ENCODE measurements at regions not wholly inside any gene's neighbourhood (a gene's known extent, or its start where the extent isn't known, plus 50 kb on each side); places are given as distances from the start of the nearest gene placed in this dataset.

DNA sequence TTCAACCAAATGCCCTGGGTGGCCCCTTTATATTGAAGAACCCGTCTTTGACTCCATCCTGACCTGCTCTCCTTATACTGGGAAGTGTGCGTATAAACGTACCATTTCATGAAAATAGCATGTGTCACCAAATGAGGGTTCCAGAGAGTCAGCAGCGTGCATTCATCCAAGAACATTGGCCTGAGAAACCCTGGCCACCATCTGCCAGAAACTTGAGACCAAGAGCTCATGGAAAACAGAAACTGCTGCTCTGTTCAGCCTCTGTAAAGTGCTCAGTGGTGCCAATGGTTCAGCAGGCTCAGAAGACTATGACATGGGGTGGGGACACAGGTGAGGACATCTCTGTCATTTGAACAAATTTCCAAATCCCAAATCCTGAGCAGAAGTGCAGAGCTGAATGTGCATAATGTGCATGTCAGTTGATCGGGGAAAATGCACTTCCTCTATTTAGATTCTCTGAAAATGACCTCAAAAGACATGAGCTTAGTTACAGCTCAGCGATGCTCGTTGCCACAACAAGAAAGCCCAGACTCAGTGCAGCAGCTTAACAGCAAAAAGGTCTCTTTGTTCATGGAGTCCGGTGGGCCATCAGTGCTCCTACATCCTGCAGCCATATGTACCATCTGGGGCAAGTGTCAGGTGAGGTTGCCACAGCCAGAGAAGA is 176.1 kb downstream of the ATPSCKMT start:
- DNase-seq, result no peak

DNA sequence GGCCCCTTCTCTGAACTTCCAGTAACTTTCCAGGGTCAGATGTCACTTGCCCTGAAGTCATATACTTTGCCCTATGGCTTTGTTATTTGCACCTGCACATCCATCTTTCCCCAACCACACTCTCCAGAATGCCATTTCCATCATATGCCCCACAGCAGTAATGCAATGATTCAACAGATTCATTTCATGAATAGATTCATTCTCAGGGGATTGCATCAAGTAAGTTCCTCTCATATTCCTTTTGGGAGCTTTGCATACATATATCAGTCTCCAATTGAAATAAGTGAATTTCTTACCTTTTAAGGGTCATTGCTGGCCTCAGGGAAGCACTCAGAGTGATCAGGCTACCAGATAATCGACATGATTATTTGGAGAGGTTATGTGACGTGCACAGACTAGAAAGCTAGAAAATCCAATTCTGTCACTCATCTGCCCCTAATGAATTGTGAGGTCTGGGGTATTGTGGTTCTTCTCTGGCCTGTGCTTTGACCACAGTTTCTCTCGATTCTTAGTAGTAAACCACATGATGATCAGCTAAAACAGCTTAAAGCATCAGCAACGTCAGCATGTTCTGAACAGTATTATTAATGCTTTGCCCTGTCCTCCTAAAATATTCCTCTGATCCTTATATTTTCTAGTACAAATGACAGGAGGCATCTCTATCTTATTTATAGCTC is 179.9 kb downstream of the ATPSCKMT start:
- no peak for DNase-seq

DNA sequence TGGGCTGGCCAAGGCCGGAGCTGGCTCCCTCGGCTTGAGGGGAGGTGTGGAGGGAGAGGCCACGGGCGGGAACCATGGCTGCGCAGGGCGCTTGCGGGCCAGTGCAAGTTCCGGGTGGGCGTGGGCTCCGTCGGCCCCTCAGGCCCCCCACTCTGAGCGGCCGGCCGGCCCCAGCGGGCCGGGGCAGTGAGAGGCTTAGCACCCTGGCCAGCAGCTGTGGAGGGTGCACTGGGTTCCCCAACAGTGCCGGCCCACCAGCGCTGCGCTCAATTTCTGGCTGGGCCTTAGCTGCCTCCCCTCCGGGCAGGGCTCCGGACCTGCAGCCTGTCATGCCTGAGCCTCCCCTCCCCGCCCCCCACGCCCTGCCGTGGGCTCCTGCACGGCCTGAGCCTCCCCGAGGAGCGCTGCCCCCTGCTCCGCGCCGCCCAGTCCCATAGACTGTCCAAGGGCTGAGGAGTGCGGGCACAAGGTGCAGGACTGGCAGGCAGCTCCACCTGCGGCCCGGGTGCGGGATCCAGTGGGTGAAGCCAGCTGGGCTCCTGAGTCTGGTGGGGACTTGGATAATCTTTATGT is 184.2 kb downstream of the ATPSCKMT start:
- no peak for DNase-seq

DNA sequence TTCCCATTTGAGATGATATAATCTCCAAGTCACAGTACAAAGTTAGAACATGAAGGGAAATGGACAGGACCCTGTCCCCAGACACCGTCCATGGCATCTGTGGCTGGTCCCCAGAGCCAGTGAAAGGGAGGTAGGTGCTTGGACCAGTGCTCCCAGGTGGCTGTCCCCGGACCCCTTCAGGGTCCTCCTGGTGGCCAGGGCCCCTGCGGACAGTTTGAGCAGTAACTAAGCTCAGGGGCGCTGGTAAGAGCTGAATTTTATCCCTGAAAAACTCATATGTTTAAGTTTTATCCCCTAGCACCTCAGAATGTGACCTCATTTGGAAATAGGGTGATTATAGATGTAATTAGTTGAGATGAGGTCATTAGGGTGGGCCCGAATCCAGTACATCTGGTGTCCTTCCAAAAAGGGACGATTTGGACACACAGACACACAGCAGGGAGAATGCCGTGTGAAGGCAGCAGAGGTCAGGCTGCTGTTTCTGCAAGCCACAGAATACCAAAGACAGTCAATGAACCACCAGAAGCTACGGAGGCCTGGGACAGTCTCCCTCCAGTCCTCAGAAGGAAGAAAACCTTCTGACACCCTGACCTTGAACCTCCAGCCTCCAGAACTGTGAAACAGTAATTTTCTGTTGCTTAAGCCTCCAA is 185.0 kb downstream of the ATPSCKMT start:
- DNase-seq, result peak in 1 of 2 donors; percentile 3

DNA sequence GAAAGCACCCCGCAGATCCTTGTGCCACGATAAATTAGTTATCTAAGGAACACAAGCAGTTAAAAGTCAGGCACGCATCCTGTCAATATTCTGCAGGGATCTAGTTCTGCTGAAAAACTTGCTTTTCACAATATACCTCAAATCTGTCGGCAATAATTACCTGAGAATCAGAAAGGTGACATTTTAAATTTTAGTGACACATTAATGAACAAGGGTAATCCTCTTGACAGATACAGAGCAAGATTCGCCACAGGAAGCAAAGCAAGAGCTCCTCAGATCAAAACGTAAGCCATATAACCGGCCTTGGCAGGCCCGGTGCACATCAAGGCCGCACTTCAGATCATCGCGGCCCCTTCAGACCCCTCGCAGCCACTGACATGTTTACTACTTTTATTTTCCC is 185.7 kb downstream of the ATPSCKMT start:
- DNase-seq, result no peak

DNA sequence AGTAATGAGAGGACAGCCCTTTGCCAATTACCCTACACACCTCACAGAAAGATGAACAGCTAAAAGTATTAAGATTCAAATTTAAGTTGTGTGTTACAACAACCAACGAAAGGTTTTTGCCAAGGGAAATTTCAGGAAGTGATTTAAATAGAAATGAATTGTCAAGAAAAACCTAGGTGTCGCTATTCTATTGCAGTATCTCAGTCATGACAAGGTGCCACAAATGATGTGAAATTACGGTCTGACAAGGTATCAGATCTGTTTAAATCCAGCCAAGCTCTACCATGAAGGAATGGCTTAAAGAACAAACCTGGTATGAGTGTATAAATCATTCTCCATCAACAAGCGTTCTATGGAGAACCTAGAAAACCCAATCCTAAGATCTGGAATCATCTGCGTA is 189.7 kb downstream of the ATPSCKMT start:
- no peak for DNase-seq

DNA sequence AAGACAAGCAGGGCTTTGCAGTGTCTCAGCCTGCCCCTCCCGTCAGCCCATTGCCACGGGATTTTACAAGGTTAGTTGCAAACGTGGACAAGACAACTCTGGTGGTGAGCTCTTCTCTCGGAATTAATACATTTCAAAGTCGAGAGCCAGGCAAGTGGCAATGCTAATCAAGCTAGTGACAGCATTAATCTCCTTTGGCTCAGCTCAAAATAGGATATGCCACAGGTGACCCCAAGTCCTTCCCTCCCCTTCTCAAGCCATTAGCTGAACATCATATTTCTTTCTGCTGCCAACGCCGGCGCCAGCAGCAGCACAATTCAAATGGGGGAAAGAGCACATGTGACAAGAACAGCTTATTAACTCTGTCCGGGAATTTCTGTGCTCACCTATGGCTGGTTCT is 190.1 kb downstream of the ATPSCKMT start:
- DNase-seq, result no peak

DNA sequence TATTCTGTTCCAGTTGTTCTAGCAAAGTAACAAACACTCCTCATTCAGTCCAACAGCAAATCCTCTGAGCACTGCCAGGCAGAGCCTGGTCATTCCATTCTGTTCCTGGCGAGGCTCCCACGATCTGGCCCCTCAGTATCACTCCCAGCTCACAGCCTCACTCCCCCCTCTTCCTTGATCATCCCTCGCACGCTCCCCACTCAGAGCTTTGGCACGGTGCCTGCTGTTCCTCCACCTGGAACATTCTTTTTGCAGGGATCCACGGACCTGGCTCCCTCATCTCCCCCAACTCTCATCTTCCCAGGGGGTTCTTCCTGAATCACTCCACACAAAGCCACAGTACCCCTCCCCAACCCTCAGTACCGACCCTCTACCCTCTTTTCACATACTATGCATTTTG is 192.3 kb downstream of the ATPSCKMT start:
- no peak for DNase-seq

DNA sequence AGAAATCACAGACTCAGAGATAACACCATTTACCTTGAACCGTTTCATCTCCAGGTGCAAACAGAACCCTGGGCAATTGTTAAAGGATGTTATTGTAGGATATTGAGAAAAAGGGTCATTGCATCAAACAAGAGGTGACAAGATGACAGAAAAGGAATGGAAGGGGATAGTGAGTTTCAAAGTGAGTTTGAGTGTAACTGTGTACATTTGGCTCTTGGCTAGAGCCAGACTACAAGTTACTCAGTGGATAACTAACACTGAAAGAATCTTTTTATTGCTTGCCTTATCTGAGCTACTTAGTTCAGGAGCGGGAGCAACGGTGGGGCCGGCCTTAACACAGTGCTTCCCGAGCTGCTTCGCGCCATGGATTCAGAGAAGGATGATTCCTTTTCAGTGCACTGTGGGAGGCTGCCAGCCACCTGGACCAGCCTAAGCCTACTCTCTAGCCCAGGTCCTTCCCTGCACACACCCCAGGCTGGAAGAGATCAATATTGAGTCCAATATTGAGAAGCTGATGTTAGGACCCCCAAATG is 193.4 kb downstream of the ATPSCKMT start:
- no peak for DNase-seq

DNA sequence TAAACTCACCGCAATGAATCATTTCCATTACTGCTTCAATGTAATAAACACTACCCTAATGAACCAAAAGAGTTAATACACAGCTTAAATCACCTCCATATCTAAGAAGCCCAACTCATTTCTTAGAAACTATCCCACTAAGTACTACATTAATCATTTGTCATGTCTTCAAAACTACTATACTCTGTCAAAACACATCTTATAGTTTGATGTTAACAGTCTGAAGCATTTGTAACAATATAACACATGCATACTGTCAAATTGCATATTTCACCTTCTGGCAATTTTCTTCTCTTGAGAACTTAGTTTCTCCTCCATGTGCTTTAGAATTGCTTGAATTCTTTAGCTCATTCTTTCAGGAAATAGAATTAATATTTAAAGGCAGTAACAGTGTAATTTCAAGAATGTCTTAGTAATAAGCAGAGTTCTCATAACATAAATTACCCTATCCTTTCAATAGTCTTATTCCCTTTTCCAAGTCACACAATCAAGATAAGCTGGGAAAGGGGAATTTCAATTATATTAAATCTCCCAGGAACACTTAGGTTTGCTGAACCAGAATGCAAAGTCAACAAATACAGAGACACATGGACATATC is 199.7 kb downstream of the ATPSCKMT start:
- DNase-seq, result no peak

DNA sequence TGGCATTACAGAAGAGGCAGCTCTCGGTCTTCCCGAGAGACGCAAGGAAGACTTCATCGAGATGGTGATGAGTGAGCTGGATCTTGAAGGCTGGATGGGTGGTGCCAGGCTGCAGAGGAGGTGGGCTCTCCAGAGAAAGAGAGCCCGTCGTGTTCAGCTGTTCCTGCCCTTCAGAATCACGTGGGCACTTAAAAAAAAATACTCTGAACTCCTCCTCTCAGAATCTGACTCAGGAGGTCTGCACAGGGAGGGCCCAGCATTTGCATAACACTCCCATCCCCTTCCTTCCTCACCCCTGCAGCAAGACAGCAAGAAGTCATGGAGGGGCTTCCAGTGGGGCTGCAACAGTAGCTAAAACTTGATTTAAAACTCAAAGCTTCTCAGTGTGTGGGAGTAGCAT is 203.0 kb downstream of the ATPSCKMT start:
- DNase-seq, result no peak

DNA sequence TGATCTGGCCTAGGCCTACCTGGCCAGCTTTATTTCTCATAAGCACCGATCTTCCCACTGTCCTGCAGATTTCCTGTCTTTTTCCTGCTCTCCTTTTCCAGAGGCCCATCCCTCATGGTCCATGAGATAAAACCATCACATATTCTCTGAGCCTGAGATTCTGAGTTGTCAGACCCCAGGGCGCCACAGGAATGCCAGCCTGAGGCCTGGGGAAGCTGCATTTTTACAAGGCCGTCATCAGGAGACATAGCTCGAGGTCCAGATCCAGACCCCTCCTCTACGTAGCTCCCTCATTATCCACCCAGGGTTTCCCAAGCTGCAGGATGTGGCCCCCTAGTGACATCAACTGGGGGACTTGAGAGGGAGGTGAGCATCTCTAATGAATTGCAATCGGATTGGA is 204.3 kb downstream of the ATPSCKMT start:
- DNase-seq, result no peak

DNA sequence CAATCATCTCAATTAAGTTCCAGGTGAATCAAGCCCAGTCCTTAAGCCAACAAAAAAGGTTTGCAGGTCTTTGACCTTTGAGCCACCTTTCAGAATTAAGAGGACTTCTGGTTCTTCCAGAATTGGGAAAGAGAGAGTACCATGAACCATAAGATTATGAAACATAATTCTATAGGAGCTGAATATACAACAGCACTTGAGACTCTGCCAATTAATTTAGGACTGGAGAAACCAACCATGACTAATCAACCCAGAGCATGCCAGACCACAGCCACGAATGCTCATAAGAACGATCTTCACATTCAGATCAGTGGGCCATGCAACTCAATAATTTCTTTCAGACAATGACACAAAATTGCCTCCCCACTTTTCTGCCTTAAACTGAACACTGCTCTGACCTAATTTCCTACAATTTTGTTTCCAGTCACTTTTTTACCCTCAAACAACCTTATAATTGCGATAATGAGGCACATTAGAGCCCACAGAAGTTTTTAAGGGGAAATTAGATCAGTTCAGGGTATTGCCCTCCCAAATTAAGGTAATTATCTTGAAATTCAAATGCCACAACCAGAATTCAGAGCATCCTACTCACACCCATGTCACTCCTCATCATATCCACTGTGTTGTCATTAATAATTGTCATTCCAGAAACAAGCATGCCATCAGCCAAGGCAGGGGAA is 213.4 kb downstream of the ATPSCKMT start:
- no peak for DNase-seq

DNA sequence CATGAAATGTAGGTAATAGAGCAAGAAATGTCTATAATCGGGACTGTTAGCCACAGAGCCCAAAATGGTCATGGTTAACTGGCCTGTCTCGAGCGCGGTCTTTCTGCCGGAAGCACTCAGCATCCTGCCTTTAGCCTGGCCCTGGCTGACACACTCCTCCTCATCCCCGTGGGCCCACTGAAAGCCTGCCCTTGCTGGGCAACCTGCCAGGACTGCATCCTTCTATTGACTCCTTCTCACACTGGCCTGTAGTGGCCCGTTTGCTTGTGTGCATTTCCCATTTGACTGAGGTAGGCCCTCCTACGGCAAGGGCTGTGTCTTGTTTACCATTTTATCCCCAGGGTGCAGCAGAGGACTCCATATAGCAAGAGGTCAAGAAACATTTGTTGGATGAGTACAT is 215.7 kb downstream of the ATPSCKMT start:
- no peak for DNase-seq

DNA sequence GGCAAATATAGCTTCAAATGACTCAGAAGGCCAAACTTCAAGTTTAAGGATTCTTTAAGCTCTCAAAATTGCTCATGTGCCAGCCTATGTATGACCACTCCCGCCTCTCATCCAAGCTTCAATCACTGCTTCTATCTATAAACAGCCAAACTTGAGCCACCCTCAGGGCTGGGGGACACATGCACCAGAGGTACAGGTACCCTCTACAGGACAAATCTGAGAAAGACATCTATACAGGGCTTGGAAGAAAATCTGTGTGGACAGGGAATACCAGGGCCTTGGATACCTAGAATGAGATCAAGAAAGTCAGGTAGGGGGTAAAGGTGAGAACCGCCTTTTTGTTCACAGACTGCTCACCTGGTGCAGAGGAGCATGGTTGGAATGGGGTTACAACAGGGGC is 217.9 kb downstream of the ATPSCKMT start:
- DNase-seq, result no peak

DNA sequence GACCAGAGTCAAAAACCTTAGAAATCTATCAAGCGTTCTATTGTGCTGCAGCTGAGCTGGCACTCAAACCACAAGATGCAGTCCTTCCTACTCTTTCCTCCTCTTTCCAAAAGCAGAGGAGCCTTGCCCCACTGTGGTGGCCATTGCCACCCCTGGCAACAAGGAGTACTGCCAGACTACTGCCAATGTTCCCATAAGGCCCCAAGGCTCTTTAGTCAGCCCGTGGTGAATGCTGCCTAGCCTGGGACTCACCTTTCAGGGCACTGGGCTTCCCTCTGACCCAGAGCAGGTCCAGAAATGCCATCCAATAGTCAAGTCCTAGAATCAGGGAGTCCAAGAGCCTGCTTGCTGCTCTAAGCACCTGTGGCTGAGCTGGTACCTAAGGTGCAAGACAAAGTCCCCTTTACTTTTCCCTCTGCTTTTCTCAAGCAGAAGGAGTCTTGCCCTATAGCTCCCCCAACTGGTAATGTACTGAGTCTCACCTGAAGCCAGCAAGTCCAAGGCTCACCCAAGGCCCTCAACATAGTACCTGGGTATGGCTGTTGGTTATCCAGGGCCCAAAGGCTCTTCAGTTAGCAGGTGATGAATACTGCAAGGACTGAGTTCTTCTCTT is 219.4 kb downstream of the ATPSCKMT start:
- no peak for DNase-seq

DNA sequence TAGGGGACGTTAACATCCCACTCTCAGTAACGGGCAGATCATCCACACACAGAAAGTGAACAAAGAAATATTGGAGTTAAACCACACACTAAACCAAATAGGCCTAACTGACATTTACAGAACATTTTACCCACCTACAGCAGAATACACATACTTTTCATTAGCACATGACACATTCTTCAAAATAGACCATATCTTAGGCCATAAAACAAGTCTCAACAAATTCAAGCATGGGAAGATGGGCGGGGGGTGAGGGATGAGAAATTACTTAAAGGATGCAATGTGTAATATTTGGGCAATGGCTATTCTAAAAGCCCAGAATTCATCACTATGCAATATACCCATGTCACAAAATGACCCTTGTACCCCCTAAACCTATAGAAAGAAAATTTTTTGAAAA is 226.2 kb downstream of the ATPSCKMT start:
- DNase-seq, result no peak

DNA sequence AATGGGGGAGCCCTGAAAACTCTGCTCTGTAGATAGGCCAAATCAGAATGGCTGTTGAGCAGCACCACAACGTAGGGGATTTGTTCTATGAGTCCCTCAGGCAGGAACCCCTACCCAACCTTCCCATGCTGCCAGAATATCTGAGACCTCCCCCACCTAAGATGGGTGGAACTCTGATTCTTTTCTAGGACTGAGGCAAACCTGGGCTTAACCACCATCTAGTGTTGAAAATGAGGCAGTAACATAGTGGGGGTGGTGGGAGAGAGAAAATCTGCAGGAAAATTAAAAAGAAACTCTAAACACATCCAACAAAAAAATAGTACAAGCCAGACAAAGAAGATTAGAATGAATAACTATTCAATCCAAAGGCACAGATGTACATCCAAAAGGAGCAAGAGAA is 228.4 kb downstream of the ATPSCKMT start:
- DNase-seq, result no peak

DNA sequence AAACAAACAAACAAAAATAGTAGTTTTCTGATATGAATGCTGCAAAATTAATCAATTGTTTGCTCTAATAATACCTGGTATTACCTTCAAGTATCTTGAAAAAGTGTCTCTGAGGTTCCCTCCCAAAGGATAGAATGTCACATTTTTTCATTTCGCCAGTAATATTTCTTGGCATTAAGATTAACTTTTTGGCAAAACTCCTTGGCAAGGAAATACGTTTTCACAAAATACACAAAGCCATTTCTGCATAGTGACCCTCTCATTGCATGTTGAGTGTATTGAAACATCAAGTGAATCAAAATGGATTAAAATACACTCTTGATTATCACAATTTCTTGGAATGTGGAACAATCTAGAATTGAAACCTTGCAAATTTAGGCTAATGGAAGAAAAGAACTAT is 230.5 kb downstream of the ATPSCKMT start:
- no peak for DNase-seq

DNA sequence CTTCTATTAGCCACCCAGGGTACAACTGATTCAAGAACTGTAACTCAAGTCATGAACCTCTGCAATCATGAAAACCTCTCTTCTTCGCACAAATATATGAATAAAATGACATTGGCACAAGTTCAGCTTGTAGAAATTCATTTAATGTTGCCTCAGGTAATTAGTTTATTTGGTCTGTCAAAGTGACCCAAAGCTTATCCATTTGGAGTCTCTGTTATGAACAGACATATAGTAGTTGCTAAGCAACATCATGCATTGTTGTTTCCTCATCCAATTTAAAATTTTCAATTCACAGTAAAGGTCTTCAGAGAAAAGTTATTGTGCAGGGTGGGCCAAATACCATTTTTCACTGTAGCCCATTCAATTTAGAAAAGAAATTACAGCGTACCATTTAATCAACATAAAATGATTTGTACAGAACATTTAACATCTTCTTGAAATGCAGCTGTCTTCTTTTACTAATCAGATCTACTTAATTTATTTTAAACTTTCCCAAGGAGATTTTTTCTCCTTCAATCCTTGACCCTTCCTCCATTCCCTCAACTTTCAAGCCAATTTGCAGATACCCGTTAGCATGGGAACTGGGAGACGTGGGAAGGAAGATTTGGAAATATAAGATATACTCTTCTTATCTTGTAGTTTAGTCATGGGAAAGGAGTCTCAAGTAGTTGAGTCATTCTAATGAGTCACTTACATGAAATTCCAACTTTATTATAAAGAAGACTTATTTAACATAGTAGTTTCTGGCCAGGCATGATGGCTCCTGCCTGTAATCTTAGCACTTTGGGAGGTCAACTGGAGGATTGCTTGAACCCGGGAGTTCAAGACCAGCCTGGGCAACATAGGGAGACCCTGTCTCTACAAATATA is 231.3 kb downstream of the ATPSCKMT start:
- no peak for DNase-seq

DNA sequence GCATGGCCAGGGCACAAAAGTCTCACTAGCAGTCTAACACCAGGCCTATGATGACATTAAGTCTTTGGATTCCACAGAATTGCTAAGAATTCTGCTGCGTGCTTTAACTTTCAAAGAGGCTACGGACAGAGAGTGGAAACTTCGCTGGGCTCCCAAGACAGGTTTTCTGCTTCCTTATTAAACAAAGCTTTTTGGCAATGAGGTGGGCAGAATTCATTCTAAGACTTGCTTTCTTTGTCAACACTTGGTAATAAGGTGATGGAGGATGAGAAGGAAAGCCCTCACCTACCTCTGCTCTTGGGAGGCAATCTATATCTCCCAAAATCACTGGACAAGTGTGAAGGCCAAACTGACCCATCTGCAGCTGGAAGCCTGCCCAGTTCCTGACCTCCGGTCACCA is 231.9 kb downstream of the ATPSCKMT start:
- DNase-seq, result no peak

All from hippocampal formation (tissue), 2 donors.